ENCODE measurements at regions not wholly inside any gene's neighbourhood (a gene's known extent, or its start where the extent isn't known, plus 50 kb on each side); places are given as distances from the start of the nearest gene placed in this dataset.

DNA sequence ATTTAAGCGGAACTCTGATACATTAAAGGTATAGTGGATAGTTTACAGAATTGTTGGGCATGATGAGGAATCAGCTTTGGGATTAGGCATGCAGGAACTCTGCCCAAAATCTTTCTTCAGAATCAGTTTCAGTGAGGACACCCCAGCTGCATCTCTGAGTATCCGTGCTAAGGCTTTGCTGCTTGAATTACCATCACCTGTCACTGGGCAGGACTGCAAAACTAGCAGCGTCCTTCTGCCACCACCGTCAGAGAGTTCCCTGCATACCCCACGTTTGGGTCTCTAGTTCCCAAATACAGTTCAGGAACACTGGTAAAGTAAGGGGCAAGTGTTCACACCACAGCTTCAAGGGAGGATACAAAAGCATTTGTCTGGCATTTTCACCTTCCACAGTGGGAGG, 164.6 kb upstream of the ARHGEF26 start:
- TF ChIP-seq POLR2A (IDR thresholded peaks at IDR 0.05; ENCODE audit: low read depth, low read length), result no peak
- TF ChIP-seq POLR2AphosphoS5 (IDR thresholded peaks at IDR 0.05; ENCODE audit: low read depth, low read length), result no peak
